ENCODE measurements at regions not wholly inside any gene's neighbourhood (a gene's known extent, or its start where the extent isn't known, plus 50 kb on each side); places are given as distances from the start of the nearest gene placed in this dataset.

DNA sequence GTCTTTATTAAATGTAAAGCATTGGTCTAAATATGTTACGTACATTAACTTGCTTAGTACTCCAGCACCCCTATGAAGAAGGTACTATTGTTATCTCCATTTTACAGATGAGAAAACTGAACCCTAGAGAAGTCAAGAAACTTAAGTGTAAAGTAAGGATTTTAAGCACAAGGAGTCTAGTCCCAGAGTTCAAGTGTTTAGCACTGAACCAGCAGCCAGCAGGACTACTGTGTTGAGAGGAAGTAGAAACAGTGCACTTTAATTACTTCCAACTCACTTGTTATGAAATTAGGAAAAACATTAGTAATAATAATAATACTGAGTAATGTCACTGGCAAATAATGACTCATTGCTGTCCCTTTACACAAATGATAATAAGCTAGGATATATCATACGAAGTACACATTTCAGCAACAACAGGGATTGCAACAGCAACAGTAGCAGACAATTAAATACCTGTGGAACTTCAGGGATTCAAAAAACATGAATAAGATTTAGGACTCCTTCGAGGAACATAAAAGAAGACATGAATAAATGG, 548.1 kb upstream of the HS3ST1 start (continued):
- TF ChIP-seq EZH2 (IDR thresholded peaks at IDR 0.05; ENCODE audit: low read depth, unreplicated experiment) (no peak), ZNF114 (CRISPR knock-in tag; IDR thresholded peaks at IDR 0.05) (no peak)
- TF ChIP-seq, protein P1, sequence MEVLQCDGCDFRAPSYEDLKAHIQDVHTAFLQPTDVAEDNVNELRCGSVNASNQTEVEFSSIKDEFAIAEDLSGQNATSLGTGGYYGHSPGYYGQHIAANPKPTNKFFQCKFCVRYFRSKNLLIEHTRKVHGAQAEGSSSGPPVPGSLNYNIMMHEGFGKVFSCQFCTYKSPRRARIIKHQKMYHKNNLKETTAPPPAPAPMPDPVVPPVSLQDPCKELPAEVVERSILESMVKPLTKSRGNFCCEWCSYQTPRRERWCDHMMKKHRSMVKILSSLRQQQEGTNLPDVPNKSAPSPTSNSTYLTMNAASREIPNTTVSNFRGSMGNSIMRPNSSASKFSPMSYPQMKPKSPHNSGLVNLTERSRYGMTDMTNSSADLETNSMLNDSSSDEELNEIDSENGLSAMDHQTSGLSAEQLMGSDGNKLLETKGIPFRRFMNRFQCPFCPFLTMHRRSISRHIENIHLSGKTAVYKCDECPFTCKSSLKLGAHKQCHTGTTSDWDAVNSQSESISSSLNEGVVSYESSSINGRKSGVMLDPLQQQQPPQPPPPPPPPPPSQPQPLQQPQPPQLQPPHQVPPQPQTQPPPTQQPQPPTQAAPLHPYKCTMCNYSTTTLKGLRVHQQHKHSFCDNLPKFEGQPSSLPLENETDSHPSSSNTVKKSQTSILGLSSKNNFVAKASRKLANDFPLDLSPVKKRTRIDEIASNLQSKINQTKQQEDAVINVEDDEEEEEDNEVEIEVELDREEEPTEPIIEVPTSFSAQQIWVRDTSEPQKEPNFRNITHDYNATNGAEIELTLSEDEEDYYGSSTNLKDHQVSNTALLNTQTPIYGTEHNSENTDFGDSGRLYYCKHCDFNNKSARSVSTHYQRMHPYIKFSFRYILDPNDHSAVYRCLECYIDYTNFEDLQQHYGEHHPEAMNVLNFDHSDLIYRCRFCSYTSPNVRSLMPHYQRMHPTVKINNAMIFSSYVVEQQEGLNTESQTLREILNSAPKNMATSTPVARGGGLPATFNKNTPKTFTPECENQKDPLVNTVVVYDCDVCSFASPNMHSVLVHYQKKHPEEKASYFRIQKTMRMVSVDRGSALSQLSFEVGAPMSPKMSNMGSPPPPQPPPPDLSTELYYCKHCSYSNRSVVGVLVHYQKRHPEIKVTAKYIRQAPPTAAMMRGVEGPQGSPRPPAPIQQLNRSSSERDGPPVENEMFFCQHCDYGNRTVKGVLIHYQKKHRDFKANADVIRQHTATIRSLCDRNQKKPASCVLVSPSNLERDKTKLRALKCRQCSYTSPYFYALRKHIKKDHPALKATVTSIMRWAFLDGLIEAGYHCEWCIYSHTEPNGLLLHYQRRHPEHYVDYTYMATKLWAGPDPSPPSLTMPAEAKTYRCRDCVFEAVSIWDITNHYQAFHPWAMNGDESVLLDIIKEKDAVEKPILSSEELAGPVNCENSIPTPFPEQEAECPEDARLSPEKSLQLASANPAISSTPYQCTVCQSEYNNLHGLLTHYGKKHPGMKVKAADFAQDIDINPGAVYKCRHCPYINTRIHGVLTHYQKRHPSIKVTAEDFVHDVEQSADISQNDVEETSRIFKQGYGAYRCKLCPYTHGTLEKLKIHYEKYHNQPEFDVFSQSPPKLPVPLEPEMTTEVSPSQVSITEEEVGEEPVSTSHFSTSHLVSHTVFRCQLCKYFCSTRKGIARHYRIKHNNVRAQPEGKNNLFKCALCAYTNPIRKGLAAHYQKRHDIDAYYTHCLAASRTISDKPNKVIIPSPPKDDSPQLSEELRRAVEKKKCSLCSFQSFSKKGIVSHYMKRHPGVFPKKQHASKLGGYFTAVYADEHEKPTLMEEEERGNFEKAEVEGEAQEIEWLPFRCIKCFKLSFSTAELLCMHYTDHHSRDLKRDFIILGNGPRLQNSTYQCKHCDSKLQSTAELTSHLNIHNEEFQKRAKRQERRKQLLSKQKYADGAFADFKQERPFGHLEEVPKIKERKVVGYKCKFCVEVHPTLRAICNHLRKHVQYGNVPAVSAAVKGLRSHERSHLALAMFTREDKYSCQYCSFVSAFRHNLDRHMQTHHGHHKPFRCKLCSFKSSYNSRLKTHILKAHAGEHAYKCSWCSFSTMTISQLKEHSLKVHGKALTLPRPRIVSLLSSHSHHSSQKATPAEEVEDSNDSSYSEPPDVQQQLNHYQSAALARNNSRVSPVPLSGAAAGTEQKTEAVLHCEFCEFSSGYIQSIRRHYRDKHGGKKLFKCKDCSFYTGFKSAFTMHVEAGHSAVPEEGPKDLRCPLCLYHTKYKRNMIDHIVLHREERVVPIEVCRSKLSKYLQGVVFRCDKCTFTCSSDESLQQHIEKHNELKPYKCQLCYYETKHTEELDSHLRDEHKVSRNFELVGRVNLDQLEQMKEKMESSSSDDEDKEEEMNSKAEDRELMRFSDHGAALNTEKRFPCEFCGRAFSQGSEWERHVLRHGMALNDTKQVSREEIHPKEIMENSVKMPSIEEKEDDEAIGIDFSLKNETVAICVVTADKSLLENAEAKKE (CRISPR knock-in tag; IDR thresholded peaks at IDR 0.05) = no peak

- no peaks in the 10 kb centered on the region; the same call in 1 of the 2 replicates for H3K9me2 ChIP-seq (ENCODE audit: insufficient read depth)
- no peaks in the 10 kb centered on the region for H4K20me1 ChIP-seq (replicated peaks; ENCODE audit: insufficient read depth)
- no peak overlapping the region for H3K4me3 Mint-ChIP-seq
- H3K27me3 Mint-ChIP-seq (ENCODE audit: insufficient read depth, low read depth, poor library complexity) = no peaks in the 10 kb centered on the region
- no peak overlapping the region; the same call in 1 of the 2 replicates for H2AFZ ChIP-seq
- H3K79me2 ChIP-seq (replicated peaks; ENCODE audit: insufficient read depth) = no peaks in the 10 kb centered on the region
- TF ChIP-seq JUNB (IDR thresholded peaks at IDR 0.05; ENCODE audit: unreplicated experiment) (no peak), STAT1 (IDR thresholded peaks at IDR 0.05; ENCODE audit: unreplicated experiment) (no peak), EZH2phosphoT487 (IDR thresholded peaks at IDR 0.05; ENCODE audit: unreplicated experiment) (no peak), ZNF331 (CRISPR knock-in tag; IDR thresholded peaks at IDR 0.05; ENCODE audit: low read depth) (no peak), EZH2 (IDR thresholded peaks at IDR 0.05; ENCODE audit: low read depth, unreplicated experiment) (no peak), ZNF114 (CRISPR knock-in tag; IDR thresholded peaks at IDR 0.05) (no peak)
- H3K4me3 ChIP-seq = no peak overlapping the region
- H3K9me3 Mint-ChIP-seq = no peaks in the 10 kb centered on the region
- no peaks in the 10 kb centered on the region for H3K36me3 Mint-ChIP-seq (ENCODE audit: low read depth)
- ATAC-seq = no peak
- H3K27ac Mint-ChIP-seq = no peak overlapping the region
- no peak for DNase-seq (ENCODE audit: low spot score)
- H3K27ac ChIP-seq (ENCODE audit: low read depth) = no peak overlapping the region
- peaks cover 19% of the 10 kb centered on the region for H3K4me1 Mint-ChIP-seq
- peaks cover 21% of the 10 kb centered on the region for H3K4me1 ChIP-seq (ENCODE audit: insufficient read depth)
- H3F3A ChIP-seq (replicated peaks; ENCODE audit: low read depth) = no peaks in the 10 kb centered on the region
- no peaks in the 10 kb centered on the region for H3K27me3 ChIP-seq (ENCODE audit: insufficient read depth)
- no peaks in the 10 kb centered on the region for H3K36me3 ChIP-seq (ENCODE audit: insufficient read depth)
- H3K4me2 ChIP-seq = no peak overlapping the region
Observed at GRCh38 chr4:11973270-11973669, 544.6 kb upstream of the HS3ST1 start.
